Stomach (tissue), 8 donors: ENCODE measurements at regions not wholly inside any gene's neighbourhood (a gene's known extent, or its start where the extent isn't known, plus 50 kb on each side); places are given as distances from the start of the nearest gene placed in this dataset.
A peak's percentile ranks its signal among the peaks of the same experiment; 100 is the strongest.

Source experiments
- DNase-seq, 2 donors: peaks; one replicate each; pipeline versions ENCODE4 v3.0.0 to v3.0.0-alpha.2; 2013 to 2019
- H3K27ac ChIP-seq, 5 donors: fragments of 200-600 bp in 4 of 5; sonication (generic) in 4 of 5; one replicate each; pipeline ENCODE4 v1.5.1; 2013 to 2019; ENCODE audit warnings: mild to moderate bottlenecking in 1 of 5, moderate library complexity in 1 of 5
- H3K27me3 ChIP-seq, 3 donors: fragments of 200-600 bp; sonication (generic); one replicate each; pipeline ENCODE4 v1.5.1; 2017 to 2019; ENCODE audit warnings: mixed run types in 1 of 3
- H3K36me3 ChIP-seq, 4 donors: fragments of 200-600 bp; sonication (generic); 1 replicate in 3 of 4; 2 replicates in 1 of 4; pipeline ENCODE4 v1.5.1; 2016 to 2019
- H3K4me1 ChIP-seq, 4 donors: fragments of 200-600 bp; sonication (generic); one replicate each; pipeline ENCODE4 v1.5.1; 2016 to 2019
- H3K4me3 ChIP-seq, 4 donors: fragments of 200-600 bp; sonication (generic) in 3 of 4; one replicate each; pipeline ENCODE4 v1.5.1; 2016 to 2019; ENCODE audit warnings: mild to moderate bottlenecking in 1 of 4
- H3K9me3 ChIP-seq, 4 donors: fragments of 200-600 bp; sonication (generic); one replicate each; pipeline ENCODE4 v1.5.1; 2016 to 2019
- CTCF ChIP-seq, 7 experiments: fragments of 450-650 bp in 4 of 7; fragments of 200-600 bp in 3 of 7; sonication (generic) in 3 of 7; IDR thresholded peaks; one replicate each; pipeline ENCODE4 v1.5.1; 2016 to 2019; ENCODE audit warnings: antibody characterized with exemption in 7 of 7, control low read depth in 2 of 7, mild to moderate bottlenecking in 1 of 7
- EP300 ChIP-seq: sonication (generic); formaldehyde crosslinking; IDR thresholded peaks from one replicate; pipeline ENCODE4 v1.6.1; 2017; ENCODE audit warnings: antibody characterized with exemption
- POLR2A ChIP-seq, 4 donors: fragments of 450-650 bp; IDR thresholded peaks; one replicate each; pipeline ENCODE4 v1.6.1; 2016; ENCODE audit warnings: antibody characterized with exemption in 4 of 4, control low read depth in 2 of 4, mild to moderate bottlenecking in 1 of 4, moderate library complexity in 1 of 4
- POLR2AphosphoS5 ChIP-seq, 3 donors: sonication (generic); formaldehyde crosslinking; IDR thresholded peaks; one replicate each; pipeline ENCODE4 v1.6.1; 2016; ENCODE audit warnings: antibody characterized with exemption in 3 of 3
- WGBS, 5 donors: extraction: QIAGEN DNeasy Blood & Tissue Kit in 3 of 5; methylation state at CpG; one replicate each; pipeline versions ENCODE4 v1.1.5 to v1.1.7; 2013 to 2018; 5-methylcytosine and 5-hydroxymethylcytosine counted together
- intact Hi-C: fragments of 100-400 bp; cut with DNase I; formaldehyde crosslinking; loops from one replicate; pipeline ENCODE4 v1.15.1; 2023; ENCODE audit warnings: low total_unique reads
- donor health status: healthy with polysubstance abuse.
- donor health status: Bipolar disorder and iron deficiency.
- donor health status: healthy.

- H3K36me3 ChIP-seq = no peaks in the 10 kb centered on the region
- no peaks in the 10 kb centered on the region for H3K27me3 ChIP-seq
- TF ChIP-seq POLR2A (IDR thresholded peaks at IDR 0.05) (no peak), POLR2AphosphoS5 (IDR thresholded peaks at IDR 0.05) (no peak)
- intact Hi-C loops = no loop called here
- WGBS, 5 donors = 67 to 80% (median 77%) methylated on average over 1 to 2 of the region's 2 CpGs
- no peaks in the 10 kb centered on the region for H3K9me3 ChIP-seq
- H3K27ac ChIP-seq = no peak overlapping the region
- peaks cover 0 to 15% (median 0%) of the 10 kb centered on the region in 4 donors for H3K4me1 ChIP-seq
- no peak for DNase-seq
- H3K4me3 ChIP-seq = no peak overlapping the region
Observed at GRCh38 chr15:47503876-47504275, 213.4 kb upstream of the SEMA6D start.

- no peaks in the 10 kb centered on the region for H3K9me3 ChIP-seq
- no peak overlapping the region for H3K4me3 ChIP-seq
- intact Hi-C loops = no loop called here
- no peaks in the 10 kb centered on the region for H3K27me3 ChIP-seq
- H3K4me1 ChIP-seq = peaks cover 0 to 15% (median 0%) of the 10 kb centered on the region in 4 donors
- no peaks in the 10 kb centered on the region for H3K36me3 ChIP-seq
- no peak for TF ChIP-seq POLR2A (IDR thresholded peaks at IDR 0.05)
- no peak for TF ChIP-seq POLR2AphosphoS5 (IDR thresholded peaks at IDR 0.05)
- TF ChIP-seq EP300 = no peak
- TF ChIP-seq CTCF (IDR thresholded peaks at IDR 0.05) = no peak
- no peak overlapping the region for H3K27ac ChIP-seq
- WGBS, 5 donors = 66 to 85% (median 75%) methylated on average over 7 of the region's 7 CpGs
- DNase-seq = no peak
Observed at GRCh38 chr15:47504624-47505256, 212.6 kb upstream of the SEMA6D start.

GRCh38 chr15:47505712-47506328 lies 211.5 kb upstream of the SEMA6D start:
- WGBS, 5 donors = 65 to 78% (median 76%) methylated on average over 6 of the region's 6 CpGs
- H3K9me3 ChIP-seq = no peaks in the 10 kb centered on the region
- TF ChIP-seq EP300 (no peak), POLR2A (IDR thresholded peaks at IDR 0.05) (no peak), POLR2AphosphoS5 (IDR thresholded peaks at IDR 0.05) (no peak), CTCF (IDR thresholded peaks at IDR 0.05) (no peak)
- H3K27ac ChIP-seq = no peak overlapping the region
- intact Hi-C loops = no loop called here
- H3K27me3 ChIP-seq = no peaks in the 10 kb centered on the region
- DNase-seq = no peak
- no peak overlapping the region for H3K4me3 ChIP-seq
- peaks cover 0 to 15% (median 0%) of the 10 kb centered on the region in 4 donors for H3K4me1 ChIP-seq
- no peaks in the 10 kb centered on the region for H3K36me3 ChIP-seq

- 48 to 74% (median 63%) methylated on average over 8 of the region's 8 CpGs for WGBS, 5 donors
- no peak overlapping the region for H3K4me3 ChIP-seq
Observed at GRCh38 chr15:47506329-47507100, 210.8 kb upstream of the SEMA6D start.

More at GRCh38 chr15:47506329-47507100, 210.8 kb upstream of the SEMA6D start:
- H3K36me3 ChIP-seq = no peaks in the 10 kb centered on the region
- TF ChIP-seq CTCF (IDR thresholded peaks at IDR 0.05) (no peak), POLR2A (IDR thresholded peaks at IDR 0.05) (no peak), EP300 (no peak), POLR2AphosphoS5 (IDR thresholded peaks at IDR 0.05) (no peak)
- H3K4me1 ChIP-seq = peaks cover 0 to 15% (median 0%) of the 10 kb centered on the region in 4 donors
- intact Hi-C loops = no loop called here
- peak in 1 of 2 donors; percentile 57 for DNase-seq
- no peaks in the 10 kb centered on the region for H3K9me3 ChIP-seq
- no peaks in the 10 kb centered on the region for H3K27me3 ChIP-seq
- no peak overlapping the region for H3K27ac ChIP-seq
